ENCODE measurements at regions not wholly inside any gene's neighbourhood (a gene's known extent, or its start where the extent isn't known, plus 50 kb on each side); places are given as distances from the start of the nearest gene placed in this dataset.

DNA sequence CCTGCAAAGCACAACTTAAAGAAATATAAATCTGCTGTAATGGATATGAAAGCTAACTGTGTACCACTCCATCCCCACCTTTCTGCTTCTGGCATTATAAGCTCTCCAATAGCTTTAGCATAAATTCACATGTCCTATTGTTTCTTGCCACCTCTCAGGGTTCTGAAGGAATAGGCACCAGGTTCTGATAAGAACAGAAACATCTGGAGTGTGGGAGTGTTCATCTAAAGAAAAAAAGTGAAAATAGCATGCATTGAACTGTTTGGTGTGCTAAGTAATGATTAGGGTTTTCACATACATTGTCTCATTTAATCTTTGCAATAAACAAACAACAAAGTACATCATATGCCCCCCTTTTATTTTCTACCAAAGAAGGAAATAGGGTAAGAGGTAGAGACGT, 72.3 kb downstream of the FAM76B start:
- DNase-seq = no peak

- DNase-seq = no peak
Observed at GRCh38 chr11:95716266-95716665, 73.3 kb downstream of the FAM76B start.

GRCh38 chr11:95715777-95716241, 73.8 kb downstream of the FAM76B start:
- DNase-seq = no peak

- DNase-seq = no peak
Observed at GRCh38 chr11:95714843-95715776, 74.5 kb downstream of the FAM76B start.

DNA sequence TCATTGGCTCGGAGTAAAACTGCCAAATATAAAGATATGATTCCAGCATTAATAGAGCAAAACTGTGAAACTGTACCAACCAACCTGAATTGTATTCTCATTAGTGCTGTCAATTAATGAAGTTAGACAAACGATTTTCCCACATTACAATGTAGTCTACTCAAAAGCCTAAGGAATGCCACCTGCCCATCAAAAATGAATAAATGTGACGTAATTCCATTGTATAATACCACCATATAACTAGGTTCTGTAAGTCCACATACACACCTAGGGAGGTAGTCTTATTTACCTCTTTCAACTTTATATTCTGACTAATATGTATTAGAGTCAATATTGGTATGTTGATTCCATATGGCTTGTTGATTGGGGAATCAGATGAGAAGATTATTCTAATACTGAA, 76.2 kb downstream of the FAM76B start:
- DNase-seq = no peak

- no peak for DNase-seq
Observed at GRCh38 chr11:95711945-95712221, 77.7 kb downstream of the FAM76B start.

- no peak for DNase-seq
Observed at GRCh38 chr11:95711162-95711944, 78.2 kb downstream of the FAM76B start.

DNA sequence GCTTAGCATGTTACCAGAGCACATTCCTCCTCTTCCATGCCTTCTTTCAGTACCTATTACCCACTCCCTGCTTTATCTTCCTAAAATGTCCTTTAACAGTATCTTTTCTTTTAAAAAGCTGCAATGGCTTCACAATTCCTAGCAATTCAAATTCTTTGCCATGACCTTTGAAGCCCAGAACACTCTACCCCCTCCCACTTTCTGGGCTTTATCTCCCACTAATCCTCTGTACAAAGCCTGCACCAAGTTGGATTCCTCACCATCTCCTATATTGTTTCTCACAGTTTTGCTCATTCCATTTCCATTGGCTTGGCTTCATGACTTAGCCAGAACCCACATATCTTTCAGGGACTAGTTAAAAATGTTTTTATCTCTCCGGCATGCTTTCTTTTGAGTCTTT, 80.9 kb downstream of the FAM76B start:
- DNase-seq = no peak

DNA sequence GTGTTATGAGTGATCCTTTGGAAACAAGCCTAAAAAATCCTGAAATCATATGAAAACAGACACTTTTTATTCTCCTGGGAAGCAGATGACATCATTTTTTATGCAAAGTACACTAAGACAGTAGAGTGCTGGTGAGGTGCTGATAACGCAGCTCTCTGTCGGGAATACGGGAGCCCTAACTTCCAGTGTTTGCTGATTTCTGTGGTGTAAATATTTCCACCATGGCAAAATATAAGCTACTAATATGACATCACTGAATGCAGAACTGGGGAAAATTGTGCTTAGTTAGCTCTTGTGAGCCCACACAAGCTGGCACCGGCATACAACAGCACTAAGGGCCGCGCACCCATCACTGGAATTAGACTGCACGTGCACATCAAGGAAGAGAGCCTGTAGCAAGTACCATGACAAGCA, 82.6 kb downstream of the FAM76B start:
- no peak for DNase-seq

DNA sequence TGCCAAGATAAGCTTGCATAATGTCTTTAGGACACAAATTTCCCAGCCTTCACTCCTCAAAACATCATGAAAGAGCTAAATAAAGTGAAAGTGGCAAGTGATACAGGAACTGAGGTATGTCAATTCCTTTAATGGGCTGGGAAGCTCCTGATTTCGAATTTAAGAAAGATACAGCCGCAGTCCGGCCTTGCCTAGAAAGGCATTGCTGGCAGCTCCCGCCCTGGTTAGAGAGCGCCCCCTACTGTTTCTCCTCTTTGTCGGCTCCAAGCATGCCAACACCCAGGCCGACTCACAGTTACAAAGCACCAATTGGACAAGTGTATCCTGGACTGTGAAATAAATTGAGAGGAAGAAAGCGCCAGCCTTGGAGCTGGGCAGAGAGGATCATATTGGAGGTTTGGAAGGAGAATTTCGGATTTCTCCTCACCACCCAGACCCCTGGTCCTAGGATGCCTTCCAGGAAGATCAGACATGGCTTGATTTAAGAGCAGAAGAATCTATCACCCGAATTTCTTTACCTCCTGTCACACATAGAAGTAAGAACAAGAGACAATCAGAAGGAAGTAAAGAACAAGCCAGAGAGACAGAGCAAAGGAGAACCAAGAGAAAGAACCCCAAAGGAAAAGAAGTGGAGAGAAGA, 84.0 kb downstream of the FAM76B start:
- DNase-seq = peak; percentile 90

DNA sequence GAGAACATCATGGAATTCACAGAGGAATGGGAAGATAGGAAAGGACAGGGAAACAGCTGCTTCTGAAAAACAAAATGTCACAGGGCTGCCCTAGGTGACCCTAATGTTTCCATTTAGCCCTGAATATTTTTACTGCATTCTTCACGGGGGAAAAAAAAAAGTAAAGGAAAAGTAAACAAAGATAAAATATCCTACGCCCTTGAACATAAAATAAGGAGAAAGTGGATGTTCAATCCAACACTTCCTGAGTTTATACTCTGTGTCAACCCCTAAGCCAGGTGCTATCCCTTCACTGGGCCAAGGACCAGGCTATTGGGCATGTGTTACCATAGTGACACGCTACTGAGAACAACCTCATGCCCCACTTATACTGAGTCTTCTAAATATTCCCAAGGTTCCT, 84.7 kb downstream of the FAM76B start:
- DNase-seq = no peak

GRCh38 chr11:95703049-95703448, 86.5 kb downstream of the FAM76B start:
- peak; percentile 37 for DNase-seq

GRCh38 chr11:95702526-95702925, 87.1 kb downstream of the FAM76B start:
- DNase-seq = no peak

DNA sequence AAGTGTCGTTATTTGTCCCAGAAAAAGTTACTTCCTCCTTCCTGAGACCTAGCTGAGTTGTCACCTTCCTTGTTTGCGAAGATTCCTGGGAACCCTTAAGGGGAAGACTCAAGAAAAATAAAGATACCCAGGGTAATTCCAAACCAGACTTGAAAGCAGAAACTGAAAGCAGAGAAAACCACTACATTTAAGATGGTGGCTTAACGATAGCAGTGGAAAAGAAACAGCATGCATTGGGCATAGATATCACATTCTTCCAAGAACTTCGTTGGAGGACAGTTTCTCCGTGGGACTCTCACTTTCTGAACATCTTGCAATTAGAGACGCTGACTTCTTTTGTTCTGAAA, 89.1 kb downstream of the FAM76B start:
- peak; percentile 48 for DNase-seq

GRCh38 chr11:95699631-95700470, 89.7 kb downstream of the FAM76B start:
- peak; percentile 42 for DNase-seq

- DNase-seq = no peak
Observed at GRCh38 chr11:95698676-95699557, 90.7 kb downstream of the FAM76B start.

DNA sequence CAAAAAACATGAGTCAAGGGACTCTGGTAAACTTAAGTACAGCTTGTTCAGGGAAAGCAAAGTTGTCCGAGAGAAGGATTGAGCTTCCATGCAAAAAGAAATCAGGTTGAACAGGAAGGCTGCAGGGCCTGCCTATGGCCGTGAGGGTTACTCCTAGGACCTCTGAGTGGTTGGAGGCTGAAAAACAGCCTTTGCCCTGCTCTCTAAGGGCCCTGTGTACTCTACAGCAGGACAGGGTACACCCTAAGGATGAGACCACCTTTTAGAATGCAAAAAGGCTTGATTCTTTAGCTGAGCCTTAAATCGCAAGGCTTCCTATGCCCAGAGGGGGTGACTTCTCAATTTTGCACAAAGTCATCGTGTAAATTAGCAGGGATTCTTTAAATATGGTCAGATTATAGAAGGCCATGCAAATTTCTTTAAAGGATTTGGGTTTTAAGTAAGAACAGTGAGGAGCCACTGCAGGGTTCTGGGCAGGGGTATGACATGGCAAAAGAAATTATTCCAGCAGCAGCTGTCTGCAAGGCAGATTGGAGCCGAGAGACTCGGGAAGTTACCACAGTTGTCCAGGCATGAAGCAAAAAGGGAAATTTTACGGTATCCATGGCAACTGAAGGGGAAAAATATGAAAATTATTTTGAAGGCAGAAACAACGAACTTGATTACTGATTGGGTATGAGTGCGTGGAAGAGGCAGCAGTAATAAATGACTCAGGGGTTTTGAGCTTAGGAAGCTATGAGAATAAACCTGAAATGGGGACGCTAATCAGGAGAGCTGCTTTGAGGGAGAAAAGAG, 91.8 kb downstream of the FAM76B start:
- no peak for DNase-seq

DNA sequence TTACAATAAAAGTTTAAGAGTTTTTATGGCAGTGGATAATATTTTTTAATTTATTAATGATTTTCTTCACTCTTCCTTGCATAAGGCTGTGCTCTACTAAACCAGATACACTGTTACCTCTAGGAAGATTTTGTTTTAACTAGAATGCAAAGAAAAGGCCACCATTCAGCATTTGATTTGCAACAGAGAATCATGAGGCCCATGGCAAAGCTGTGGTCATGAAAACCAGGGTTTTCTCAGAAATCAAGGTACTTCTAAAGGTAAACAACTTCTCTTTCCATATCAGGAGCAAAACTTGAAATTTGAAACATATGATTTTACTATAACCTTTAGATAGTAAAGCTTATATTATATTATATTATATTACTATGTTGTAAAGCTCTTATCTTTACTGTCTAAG, 94.4 kb downstream of the FAM76B start:
- no peak for DNase-seq

GRCh38 chr11:95693298-95693697, 96.3 kb downstream of the FAM76B start:
- DNase-seq = no peak

- DNase-seq = no peak
Observed at GRCh38 chr11:95692526-95693260, 96.9 kb downstream of the FAM76B start.

Measured in CD4-positive, alpha-beta T cell treated with Interleukin-21 for 1 hour (primary cell).